GM23248 (cell line): ENCODE measurements at regions not wholly inside any gene's neighbourhood (a gene's known extent, or its start where the extent isn't known, plus 50 kb on each side); places are given as distances from the start of the nearest gene placed in this dataset.

Experiments used
- EZH2 ChIP-seq: fragments of 200-600 bp; sonication (generic); IDR thresholded peaks from 2 replicates; pipeline ENCODE4 v1.6.1; 2018; ENCODE audit warnings: antibody characterized with exemption, mild to moderate bottlenecking; ENCODE audit not compliant: insufficient read depth, poor library complexity, severe bottlenecking
- EZH2phosphoT487 ChIP-seq: fragments of 200-600 bp; sonication (generic); IDR thresholded peaks from 2 replicates; pipeline ENCODE4 v1.6.1; 2018; ENCODE audit warnings: antibody characterized with exemption, moderate library complexity, mild to moderate bottlenecking, low read depth; ENCODE audit not compliant: insufficient read depth

GRCh38 chr11:41970681-41971080 is 511.2 kb upstream of the LRRC4C start:
- no peak for TF ChIP-seq EZH2phosphoT487
- no peak for TF ChIP-seq EZH2
